ENCODE measurements at regions not wholly inside any gene's neighbourhood (a gene's known extent, or its start where the extent isn't known, plus 50 kb on each side); places are given as distances from the start of the nearest gene placed in this dataset.

GRCh38 chr2:8297376-8298231, 384.3 kb upstream of the ID2 start:
- Histone ChIP-seq H3K4me3 (ENCODE audit: insufficient read length, low read depth) (no peak overlapping the region), H3K27me3 (ENCODE audit: insufficient read depth, insufficient read length) (no peaks in the 10 kb centered on the region), H3K36me3 (ENCODE audit: insufficient read depth, insufficient read length, low read length) (no peaks in the 10 kb centered on the region), H3K9ac (ENCODE audit: insufficient read length, low read depth) (no peak overlapping the region), H3K4me1 (ENCODE audit: insufficient read depth, insufficient read length) (peaks cover 3% of the 10 kb centered on the region), H3K9me3 (ENCODE audit: insufficient read depth, low read length) (no peaks in the 10 kb centered on the region)
- TF ChIP-seq ZNF274 (IDR thresholded peaks at IDR 0.05; ENCODE audit: low read depth, low read length) (no peak), YY1 (IDR thresholded peaks at IDR 0.05; ENCODE audit: insufficient read depth, insufficient read length) (no peak), SUZ12 (IDR thresholded peaks at IDR 0.05; ENCODE audit: extremely low read depth, insufficient read depth, insufficient read length) (no peak)
- no peak for DNase-seq (ENCODE audit: low read depth, low spot score)

GRCh38 chr2:8298783-8299182, 383.1 kb upstream of the ID2 start:
- Histone ChIP-seq H3K4me3 (ENCODE audit: insufficient read length, low read depth) (no peak overlapping the region), H3K9me3 (ENCODE audit: insufficient read depth, low read length) (no peaks in the 10 kb centered on the region), H3K9ac (ENCODE audit: insufficient read length, low read depth) (no peak overlapping the region), H3K36me3 (ENCODE audit: insufficient read depth, insufficient read length, low read length) (no peaks in the 10 kb centered on the region), H3K27me3 (ENCODE audit: insufficient read depth, insufficient read length) (no peaks in the 10 kb centered on the region), H3K4me1 (ENCODE audit: insufficient read depth, insufficient read length) (peaks cover 4% of the 10 kb centered on the region)
- no peak for TF ChIP-seq SUZ12 (IDR thresholded peaks at IDR 0.05; ENCODE audit: extremely low read depth, insufficient read depth, insufficient read length)
- no peak for TF ChIP-seq ZNF274 (IDR thresholded peaks at IDR 0.05; ENCODE audit: low read depth, low read length)
- TF ChIP-seq YY1 (IDR thresholded peaks at IDR 0.05; ENCODE audit: insufficient read depth, insufficient read length) = no peak
- DNase-seq (ENCODE audit: low read depth, low spot score) = no peak

GRCh38 chr2:8300216-8300615, 381.6 kb upstream of the ID2 start:
- Histone ChIP-seq H3K4me1 (ENCODE audit: insufficient read depth, insufficient read length) (peaks cover 6% of the 10 kb centered on the region), H3K4me3 (ENCODE audit: insufficient read length, low read depth) (no peak overlapping the region), H3K27me3 (ENCODE audit: insufficient read depth, insufficient read length) (no peaks in the 10 kb centered on the region), H3K9ac (ENCODE audit: insufficient read length, low read depth) (no peak overlapping the region), H3K36me3 (ENCODE audit: insufficient read depth, insufficient read length, low read length) (no peaks in the 10 kb centered on the region), H3K9me3 (ENCODE audit: insufficient read depth, low read length) (no peaks in the 10 kb centered on the region)
- no peak for TF ChIP-seq YY1 (IDR thresholded peaks at IDR 0.05; ENCODE audit: insufficient read depth, insufficient read length)
- no peak for TF ChIP-seq SUZ12 (IDR thresholded peaks at IDR 0.05; ENCODE audit: extremely low read depth, insufficient read depth, insufficient read length)
- TF ChIP-seq ZNF274 (IDR thresholded peaks at IDR 0.05; ENCODE audit: low read depth, low read length) = no peak
- no peak for DNase-seq (ENCODE audit: low read depth, low spot score)

- no peaks in the 10 kb centered on the region for H3K27me3 ChIP-seq (ENCODE audit: insufficient read depth, insufficient read length)
- no peak for DNase-seq (ENCODE audit: low read depth, low spot score)
- H3K36me3 ChIP-seq (ENCODE audit: insufficient read depth, insufficient read length, low read length) = no peaks in the 10 kb centered on the region
- H3K9ac ChIP-seq (ENCODE audit: insufficient read length, low read depth) = no peak overlapping the region
- H3K9me3 ChIP-seq (ENCODE audit: insufficient read depth, low read length) = no peaks in the 10 kb centered on the region
- peaks cover 6% of the 10 kb centered on the region for H3K4me1 ChIP-seq (ENCODE audit: insufficient read depth, insufficient read length)
- TF ChIP-seq SUZ12 (IDR thresholded peaks at IDR 0.05; ENCODE audit: extremely low read depth, insufficient read depth, insufficient read length) = no peak
- no peak for TF ChIP-seq ZNF274 (IDR thresholded peaks at IDR 0.05; ENCODE audit: low read depth, low read length)
- no peak for TF ChIP-seq YY1 (IDR thresholded peaks at IDR 0.05; ENCODE audit: insufficient read depth, insufficient read length)
- H3K4me3 ChIP-seq (ENCODE audit: insufficient read length, low read depth) = no peak overlapping the region
Observed at GRCh38 chr2:8300905-8301304, 381.0 kb upstream of the ID2 start.

GRCh38 chr2:8303322-8303832, 378.5 kb upstream of the ID2 start:
- DNase-seq (ENCODE audit: low read depth, low spot score) = no peak
- no peak for TF ChIP-seq ZNF274 (IDR thresholded peaks at IDR 0.05; ENCODE audit: low read depth, low read length)
- TF ChIP-seq SUZ12 (IDR thresholded peaks at IDR 0.05; ENCODE audit: extremely low read depth, insufficient read depth, insufficient read length) = no peak
- no peak for TF ChIP-seq YY1 (IDR thresholded peaks at IDR 0.05; ENCODE audit: insufficient read depth, insufficient read length)
- Histone ChIP-seq H3K9me3 (ENCODE audit: insufficient read depth, low read length) (no peaks in the 10 kb centered on the region), H3K4me3 (ENCODE audit: insufficient read length, low read depth) (no peak overlapping the region), H3K9ac (ENCODE audit: insufficient read length, low read depth) (no peak overlapping the region), H3K4me1 (ENCODE audit: insufficient read depth, insufficient read length) (peaks cover 11% of the 10 kb centered on the region), H3K27me3 (ENCODE audit: insufficient read depth, insufficient read length) (no peaks in the 10 kb centered on the region), H3K36me3 (ENCODE audit: insufficient read depth, insufficient read length, low read length) (no peaks in the 10 kb centered on the region)

GRCh38 chr2:8304821-8305766, 376.8 kb upstream of the ID2 start:
- DNase-seq (ENCODE audit: low read depth, low spot score) = no peak
- peaks cover 19% of the 10 kb centered on the region for H3K4me1 ChIP-seq (ENCODE audit: insufficient read depth, insufficient read length)
- H3K4me3 ChIP-seq (ENCODE audit: insufficient read length, low read depth) = no peak overlapping the region
- no peaks in the 10 kb centered on the region for H3K9me3 ChIP-seq (ENCODE audit: insufficient read depth, low read length)
- H3K9ac ChIP-seq (ENCODE audit: insufficient read length, low read depth) = no peak overlapping the region
- no peak for TF ChIP-seq YY1 (IDR thresholded peaks at IDR 0.05; ENCODE audit: insufficient read depth, insufficient read length)
- TF ChIP-seq SUZ12 (IDR thresholded peaks at IDR 0.05; ENCODE audit: extremely low read depth, insufficient read depth, insufficient read length) = no peak
- TF ChIP-seq ZNF274 (IDR thresholded peaks at IDR 0.05; ENCODE audit: low read depth, low read length) = no peak
- no peaks in the 10 kb centered on the region for H3K27me3 ChIP-seq (ENCODE audit: insufficient read depth, insufficient read length)
- H3K36me3 ChIP-seq (ENCODE audit: insufficient read depth, insufficient read length, low read length) = no peaks in the 10 kb centered on the region

All from NT2/D1 (cell line).